SK-N-SH treated with all-trans-retinoic acid at 6 μM for 48 hours (cell line): ENCODE measurements at regions not wholly inside any gene's neighbourhood (a gene's known extent, or its start where the extent isn't known, plus 50 kb on each side); places are given as distances from the start of the nearest gene placed in this dataset.
"Not testable (repeated sequence)": the region's sequence is repeated elsewhere in the genome, so short reads cannot be mapped to it uniquely, and the experiment has no call there.

Experiments used
- ATAC-seq: fragments of 200-7000 bp; cut with Tn5 transposase; 3 replicates; pipeline ENCODE4 v1.9.1; 2020; ENCODE audit warnings: mild to moderate bottlenecking, moderate library complexity
- ARNTL ChIP-seq: fragments of 450-650 bp; formaldehyde crosslinking; IDR thresholded peaks from 2 replicates; pipeline ENCODE4 v1.5.0; 2020; ENCODE audit warnings: low read depth, mild to moderate bottlenecking, moderate library complexity, borderline replicate concordance
- BACH2 ChIP-seq: fragments of 250-450 bp; sonication (Bioruptor Pico); IDR thresholded peaks from 2 replicates; pipeline ENCODE4 v1.9.0; 2021; ENCODE audit warnings: mild to moderate bottlenecking, borderline replicate concordance
- CSDC2 ChIP-seq: fragments of 250-450 bp; sonication (Bioruptor Pico); IDR thresholded peaks from 2 replicates; pipeline ENCODE4 v1.5.0; 2020; ENCODE audit warnings: mild to moderate bottlenecking, moderate library complexity
- ESRRG ChIP-seq: fragments of 250-450 bp; sonication (Bioruptor Pico); IDR thresholded peaks from 2 replicates; pipeline ENCODE4 v1.6.1; 2021; ENCODE audit warnings: mild to moderate bottlenecking
- GLIS3 ChIP-seq: fragments of 250-450 bp; sonication (Bioruptor Pico); IDR thresholded peaks from 2 replicates; pipeline ENCODE4 v1.5.0; 2020; ENCODE audit warnings: mild to moderate bottlenecking, moderate library complexity
- ISL1 ChIP-seq: fragments of 250-450 bp; sonication (Bioruptor Pico); IDR thresholded peaks from 2 replicates; pipeline ENCODE4 v2.1.2; 2022; ENCODE audit warnings: mild to moderate bottlenecking, moderate library complexity
- OSR1 ChIP-seq: fragments of 250-450 bp; sonication (Bioruptor Pico); IDR thresholded peaks from 2 replicates; pipeline ENCODE4 v1.8.0; 2022; ENCODE audit warnings: moderate library complexity, mild to moderate bottlenecking, inconsistent platforms
- PATZ1 ChIP-seq: fragments of 250-450 bp; sonication (Bioruptor Pico); IDR thresholded peaks from 2 replicates; pipeline ENCODE4 v1.8.0; 2020; ENCODE audit warnings: mild to moderate bottlenecking, moderate library complexity, borderline replicate concordance
- PPARA ChIP-seq: fragments of 250-450 bp; sonication (Bioruptor Pico); IDR thresholded peaks from 2 replicates; pipeline ENCODE4 v1.5.0; 2020; ENCODE audit warnings: mild to moderate bottlenecking, borderline replicate concordance
- RARB ChIP-seq: fragments of 250-450 bp; sonication (Bioruptor Pico); IDR thresholded peaks from 2 replicates; pipeline ENCODE4 v1.8.0; 2021; ENCODE audit warnings: mild to moderate bottlenecking, moderate library complexity
- SNAI2 ChIP-seq: fragments of 250-450 bp; sonication (Bioruptor Pico); IDR thresholded peaks from 2 replicates; pipeline ENCODE4 v1.5.0; 2020; ENCODE audit warnings: mild to moderate bottlenecking, moderate library complexity
- TCF4 ChIP-seq: fragments of 250-450 bp; sonication (Bioruptor Pico); IDR thresholded peaks from 2 replicates; pipeline ENCODE4 v1.8.0; 2021; ENCODE audit warnings: mild to moderate bottlenecking, moderate library complexity, borderline replicate concordance
- TOX ChIP-seq: fragments of 250-450 bp; sonication (Bioruptor Pico); IDR thresholded peaks from 2 replicates; pipeline ENCODE4 v1.8.0; 2021; ENCODE audit warnings: mild to moderate bottlenecking, moderate library complexity, borderline replicate concordance
- ZC3H10 ChIP-seq: fragments of 250-450 bp; sonication (Bioruptor Pico); IDR thresholded peaks from 2 replicates; pipeline ENCODE4 v1.5.1; 2021; ENCODE audit warnings: mild to moderate bottlenecking, moderate library complexity
- ZFP3 ChIP-seq: fragments of 250-450 bp; sonication (Bioruptor Pico); IDR thresholded peaks from 2 replicates; pipeline ENCODE4 v1.5.0; 2020; ENCODE audit warnings: mild to moderate bottlenecking, moderate library complexity
- ZNF565 ChIP-seq: fragments of 450-650 bp; formaldehyde crosslinking; conservative IDR thresholded peaks from 2 replicates; pipeline ENCODE4 v1.5.0; 2020; ENCODE audit warnings: low read depth, mild to moderate bottlenecking, moderate library complexity
- ZNF70 ChIP-seq: fragments of 450-650 bp; formaldehyde crosslinking; IDR thresholded peaks from 2 replicates; pipeline ENCODE4 v1.5.0; 2020; ENCODE audit warnings: mild to moderate bottlenecking, moderate library complexity
- TF ChIP-seq, protein P1 (sequence below): fragments of 250-450 bp; sonication (Bioruptor Pico); IDR thresholded peaks from 2 replicates; pipeline ENCODE4 v1.5.1; 2021; ENCODE audit warnings: mild to moderate bottlenecking, moderate library complexity
- TF ChIP-seq, protein P2 (sequence below): fragments of 250-450 bp; sonication (Bioruptor Pico); IDR thresholded peaks from 2 replicates; pipeline ENCODE4 v1.5.1; 2020; ENCODE audit warnings: low read depth, mild to moderate bottlenecking, moderate library complexity

DNA sequence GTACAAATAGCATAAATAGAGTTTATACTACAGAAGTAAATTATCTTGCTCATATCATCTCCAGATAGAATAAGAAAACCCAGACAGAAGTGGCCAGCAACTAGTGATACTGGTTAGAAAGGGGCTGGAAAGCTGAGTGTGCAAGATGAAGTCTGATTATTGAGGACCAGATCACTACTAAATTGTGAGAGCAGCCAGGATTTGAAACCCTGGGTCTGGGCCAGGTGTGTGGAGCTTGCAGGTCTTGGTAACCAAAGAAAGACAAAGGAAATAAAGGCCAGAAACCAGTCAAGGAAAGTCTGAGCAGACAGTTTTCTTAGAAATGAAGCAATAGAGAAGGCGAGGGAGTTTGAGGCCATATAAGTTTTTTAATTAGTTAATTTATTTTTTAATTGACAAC lies 611.8 kb downstream of the ETNK1 start (continued):
- TF ChIP-seq, protein P1, sequence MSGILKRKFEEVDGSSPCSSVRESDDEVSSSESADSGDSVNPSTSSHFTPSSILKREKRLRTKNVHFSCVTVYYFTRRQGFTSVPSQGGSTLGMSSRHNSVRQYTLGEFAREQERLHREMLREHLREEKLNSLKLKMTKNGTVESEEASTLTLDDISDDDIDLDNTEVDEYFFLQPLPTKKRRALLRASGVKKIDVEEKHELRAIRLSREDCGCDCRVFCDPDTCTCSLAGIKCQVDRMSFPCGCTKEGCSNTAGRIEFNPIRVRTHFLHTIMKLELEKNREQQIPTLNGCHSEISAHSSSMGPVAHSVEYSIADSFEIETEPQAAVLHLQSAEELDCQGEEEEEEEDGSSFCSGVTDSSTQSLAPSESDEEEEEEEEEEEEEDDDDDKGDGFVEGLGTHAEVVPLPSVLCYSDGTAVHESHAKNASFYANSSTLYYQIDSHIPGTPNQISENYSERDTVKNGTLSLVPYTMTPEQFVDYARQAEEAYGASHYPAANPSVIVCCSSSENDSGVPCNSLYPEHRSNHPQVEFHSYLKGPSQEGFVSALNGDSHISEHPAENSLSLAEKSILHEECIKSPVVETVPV, result no peak
- no peak for TF ChIP-seq OSR1 (CRISPR knock-in tag)

- ATAC-seq, result no peak
- TF ChIP-seq GLIS3 (CRISPR knock-in tag) (no peak), ZNF565 (CRISPR knock-in tag) (no peak), PATZ1 (no peak), OSR1 (CRISPR knock-in tag) (no peak), ZNF70 (no peak), ARNTL (CRISPR knock-in tag) (no peak), ZFP3 (CRISPR knock-in tag) (no peak), SNAI2 (CRISPR knock-in tag) (no peak), TCF4 (CRISPR knock-in tag) (no peak), ZC3H10 (no peak), TOX (CRISPR knock-in tag) (no peak)
- TF ChIP-seq, protein P1, result no peak
These were observed 613.2 kb downstream of the ETNK1 start for GRCh38 chr12:23238190-23238589.

GRCh38 chr12:23238957-23239356 lies 614.0 kb downstream of the ETNK1 start:
- ATAC-seq, result no peak
- TF ChIP-seq TOX (CRISPR knock-in tag), result no peak
- no peak for TF ChIP-seq TCF4 (CRISPR knock-in tag)
- TF ChIP-seq ZFP3 (CRISPR knock-in tag), result no peak
- no peak for TF ChIP-seq ZC3H10
- no peak for TF ChIP-seq BACH2 (CRISPR knock-in tag)
- no peak for TF ChIP-seq GLIS3 (CRISPR knock-in tag)
- TF ChIP-seq ZNF565 (CRISPR knock-in tag), result no peak

DNA sequence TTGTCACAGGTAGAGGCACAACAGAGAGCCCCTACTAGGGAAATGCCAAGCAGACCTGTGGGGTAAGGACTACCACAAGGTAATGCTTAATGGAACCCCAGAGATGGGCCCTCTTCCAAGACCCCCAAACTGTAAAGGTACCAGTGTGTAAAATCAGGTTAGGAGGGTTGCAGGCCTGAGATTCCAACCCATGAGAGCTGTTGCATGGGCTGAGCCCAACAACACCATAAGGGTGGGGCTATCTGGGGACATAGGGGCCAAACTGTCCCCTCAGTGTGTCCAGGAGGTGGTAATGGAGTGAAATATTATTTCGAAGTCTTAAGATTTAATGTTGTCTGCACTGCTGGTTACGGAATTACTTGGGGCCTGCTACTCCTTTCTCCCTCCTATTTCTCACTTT lies 620.2 kb downstream of the ETNK1 start:
- ATAC-seq, result no peak
- TF ChIP-seq ARNTL (CRISPR knock-in tag), result no peak
- TF ChIP-seq RARB (CRISPR knock-in tag), result no peak
- TF ChIP-seq ISL1 (CRISPR knock-in tag), result no peak
- TF ChIP-seq CSDC2 (CRISPR knock-in tag), result no peak
- no peak for TF ChIP-seq ZFP3 (CRISPR knock-in tag)
- TF ChIP-seq ESRRG (CRISPR knock-in tag), result no peak
- no peak for TF ChIP-seq ZNF70
- TF ChIP-seq TCF4 (CRISPR knock-in tag), result no peak

DNA sequence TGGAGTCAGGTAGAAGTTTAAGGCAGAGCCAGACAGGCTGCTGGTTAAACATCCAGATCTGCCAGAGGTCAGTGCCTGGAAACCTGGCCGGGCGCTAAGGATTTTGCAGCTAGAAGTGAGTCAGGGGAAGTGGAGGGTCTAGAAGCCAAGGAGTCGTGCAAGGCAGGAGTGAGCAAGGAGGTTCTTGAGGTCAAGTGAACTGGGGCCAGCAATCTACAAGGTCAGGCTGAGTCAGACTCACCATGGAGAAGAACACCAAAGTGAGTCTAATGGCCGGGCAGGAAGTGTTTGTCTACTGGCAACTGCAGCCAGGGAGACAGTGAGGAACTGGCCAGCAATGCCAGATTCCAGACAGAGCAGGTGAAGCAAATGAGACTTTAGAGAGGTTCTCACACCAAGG lies 628.2 kb downstream of the ETNK1 start:
- no peak for ATAC-seq
- TF ChIP-seq PPARA (CRISPR knock-in tag), result no peak
- no peak for TF ChIP-seq ZC3H10
- TF ChIP-seq, protein P2, sequence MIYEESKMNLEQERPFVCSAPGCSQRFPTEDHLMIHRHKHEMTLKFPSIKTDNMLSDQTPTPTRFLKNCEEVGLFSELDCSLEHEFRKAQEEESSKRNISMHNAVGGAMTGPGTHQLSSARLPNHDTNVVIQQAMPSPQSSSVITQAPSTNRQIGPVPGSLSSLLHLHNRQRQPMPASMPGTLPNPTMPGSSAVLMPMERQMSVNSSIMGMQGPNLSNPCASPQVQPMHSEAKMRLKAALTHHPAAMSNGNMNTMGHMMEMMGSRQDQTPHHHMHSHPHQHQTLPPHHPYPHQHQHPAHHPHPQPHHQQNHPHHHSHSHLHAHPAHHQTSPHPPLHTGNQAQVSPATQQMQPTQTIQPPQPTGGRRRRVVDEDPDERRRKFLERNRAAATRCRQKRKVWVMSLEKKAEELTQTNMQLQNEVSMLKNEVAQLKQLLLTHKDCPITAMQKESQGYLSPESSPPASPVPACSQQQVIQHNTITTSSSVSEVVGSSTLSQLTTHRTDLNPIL, result no peak
- TF ChIP-seq ZFP3 (CRISPR knock-in tag), result no peak

DNA sequence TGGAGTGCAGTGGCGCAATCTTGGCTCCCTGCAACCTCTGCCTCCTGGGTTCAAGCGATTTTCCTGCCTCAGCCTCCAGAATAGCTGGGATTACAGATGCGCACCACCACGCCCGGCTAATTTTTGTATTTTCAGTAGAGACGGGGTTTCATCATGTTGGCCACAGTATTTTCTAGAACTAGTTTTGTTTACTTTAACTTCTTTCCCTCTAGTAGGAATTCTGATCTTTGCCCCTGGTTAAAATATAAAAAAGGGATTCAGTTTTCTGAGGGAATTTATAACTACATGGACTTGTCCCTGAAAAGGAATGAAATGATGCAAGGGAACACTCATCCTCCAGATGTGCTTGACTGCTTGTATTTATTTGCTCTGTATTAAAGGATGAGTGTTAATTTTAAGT lies 628.9 kb downstream of the ETNK1 start:
- not testable (repeated sequence) for ATAC-seq
